H54 (cell line): ENCODE measurements at regions not wholly inside any gene's neighbourhood (a gene's known extent, or its start where the extent isn't known, plus 50 kb on each side); places are given as distances from the start of the nearest gene placed in this dataset.
"Not testable (repeated sequence)": the region's sequence is repeated elsewhere in the genome, so short reads cannot be mapped to it uniquely, and the experiment has no call there.

ENCODE experiments used
- DNase-seq: peaks from one replicate; pipeline ENCODE4 v3.0.0; 2011; ENCODE audit warnings: low spot score, mixed read lengths; ENCODE audit not compliant: insufficient read length
- FAIRE-seq: peaks from 3 replicates; lab custom pipeline; 2011; peaks lifted over from hg19 to GRCh38; lab: Jason Lieb, UNC
- POLR2A ChIP-seq: IDR thresholded peaks from 2 replicates; pipeline ENCODE4 v1.6.1; 2011; ENCODE audit warnings: low read depth, mild to moderate bottlenecking, low read length

DNA sequence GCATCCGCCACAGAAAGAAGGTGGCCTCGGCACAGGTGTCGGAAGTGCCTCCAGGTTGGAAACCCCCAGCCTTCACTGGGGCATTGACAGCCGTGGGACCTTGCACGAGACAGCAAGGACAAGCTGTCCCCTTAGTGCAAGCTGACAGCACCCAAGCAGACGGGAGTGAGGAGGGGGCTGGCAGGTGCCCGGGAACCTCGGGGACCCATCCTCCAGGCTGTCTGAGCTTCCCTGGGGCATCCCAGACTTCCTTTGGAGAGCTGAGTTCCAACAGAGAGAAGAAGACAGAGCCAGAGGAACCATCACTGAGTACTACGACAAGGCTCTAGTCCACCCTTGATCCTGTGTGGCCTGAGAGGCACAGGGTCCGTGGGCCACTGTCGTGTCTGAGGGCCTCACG lies 100.6 kb upstream of the RAB4A start:
- DNase-seq (no peak), FAIRE-seq (no peak)
- no peak for TF ChIP-seq POLR2A

- TF ChIP-seq POLR2A: no peak
- DNase-seq (no peak), FAIRE-seq (no peak)
Measured at GRCh38 chr1:229170778-229171505, 100.0 kb upstream of the RAB4A start.

DNA sequence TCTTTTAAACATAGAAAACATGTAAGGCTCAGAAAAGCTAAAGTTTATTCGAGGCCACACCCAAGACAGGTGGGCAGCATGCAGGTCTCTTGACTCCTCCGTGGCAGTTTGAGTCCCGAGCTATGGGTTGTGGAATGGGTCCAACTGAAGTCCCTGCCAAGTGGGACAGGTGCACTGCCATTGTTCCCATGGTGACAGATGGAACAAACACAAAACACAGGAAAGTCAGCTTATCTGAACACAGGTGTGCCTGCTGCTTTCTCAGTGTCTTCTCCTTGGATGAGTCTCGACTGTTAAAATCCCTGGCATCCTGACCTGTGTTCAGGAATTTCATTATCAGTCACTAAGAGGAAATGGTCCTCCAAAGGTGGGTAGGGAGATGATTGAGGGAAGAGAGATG lies 99.0 kb upstream of the RAB4A start:
- TF ChIP-seq POLR2A: no peak
- FAIRE-seq (no peak), DNase-seq (no peak)

DNA sequence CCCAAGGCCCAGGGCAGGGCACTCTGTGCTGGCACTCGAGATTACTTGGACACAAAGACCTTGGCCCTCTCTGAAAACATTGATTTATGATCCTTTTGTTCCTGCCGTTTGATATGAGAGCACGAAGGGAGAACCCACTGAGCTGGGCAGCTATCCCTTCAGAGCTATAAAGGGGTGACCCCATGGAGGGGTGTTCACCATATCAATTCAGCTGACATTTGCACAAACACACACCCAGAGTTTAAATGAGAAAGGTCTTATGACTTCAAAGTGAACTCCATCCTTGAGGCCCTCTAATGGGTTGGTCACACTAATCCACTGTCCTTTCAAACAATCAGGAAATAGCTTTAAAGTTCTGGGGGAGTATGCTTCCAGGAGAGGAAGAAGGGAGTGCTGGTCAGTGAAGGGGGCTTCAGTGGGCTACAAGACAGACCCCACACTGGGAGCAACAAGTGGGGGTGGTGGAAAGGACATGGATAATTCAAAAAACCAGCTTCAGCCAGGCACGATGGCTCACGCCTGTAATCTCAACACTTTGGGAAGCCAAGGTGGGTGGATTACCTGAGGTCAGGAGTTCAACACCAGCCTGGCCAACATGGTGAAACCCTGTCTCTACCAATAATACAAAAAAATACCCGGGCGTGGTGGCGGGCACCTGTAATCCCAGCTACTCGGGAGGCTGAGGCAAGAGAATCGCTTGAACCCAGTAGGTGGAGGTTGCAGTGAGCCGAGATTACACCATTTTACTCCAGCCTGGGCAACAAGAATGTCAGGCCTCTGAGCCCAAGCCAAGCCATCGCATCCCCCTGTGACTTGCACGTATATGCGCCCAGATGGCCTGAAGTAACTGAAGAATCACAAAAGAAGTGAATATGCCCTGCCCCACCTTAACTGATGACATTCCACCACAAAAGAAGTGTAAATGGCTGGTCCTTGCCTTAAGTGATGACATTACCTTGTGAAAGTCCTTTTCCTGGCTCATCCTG lies 97.1 kb upstream of the RAB4A start:
- not testable (repeated sequence) for FAIRE-seq

DNA sequence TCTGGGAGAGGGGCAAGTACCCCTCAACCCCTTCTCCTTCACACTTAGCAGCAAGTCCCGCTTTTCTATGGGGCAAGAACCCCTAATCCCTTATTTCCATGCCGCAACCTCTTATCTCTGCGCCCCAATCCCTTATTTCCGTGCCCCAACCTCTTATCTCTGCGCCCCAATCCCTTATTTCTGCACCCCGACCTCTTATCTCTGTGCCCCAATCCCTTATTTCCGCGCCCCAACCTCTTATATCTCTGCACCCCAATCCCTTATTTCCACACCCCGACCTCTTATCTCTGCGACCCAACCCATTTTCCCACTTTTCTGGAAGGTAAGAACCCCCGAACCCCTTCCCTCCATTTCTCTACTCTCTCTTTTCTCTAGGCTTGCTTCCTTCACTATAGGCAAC lies 95.6 kb upstream of the RAB4A start:
- not testable (repeated sequence) for DNase-seq, FAIRE-seq

More for the DNA sequence above, 97.1 kb upstream of the RAB4A start:
- not testable (repeated sequence) for DNase-seq

DNA sequence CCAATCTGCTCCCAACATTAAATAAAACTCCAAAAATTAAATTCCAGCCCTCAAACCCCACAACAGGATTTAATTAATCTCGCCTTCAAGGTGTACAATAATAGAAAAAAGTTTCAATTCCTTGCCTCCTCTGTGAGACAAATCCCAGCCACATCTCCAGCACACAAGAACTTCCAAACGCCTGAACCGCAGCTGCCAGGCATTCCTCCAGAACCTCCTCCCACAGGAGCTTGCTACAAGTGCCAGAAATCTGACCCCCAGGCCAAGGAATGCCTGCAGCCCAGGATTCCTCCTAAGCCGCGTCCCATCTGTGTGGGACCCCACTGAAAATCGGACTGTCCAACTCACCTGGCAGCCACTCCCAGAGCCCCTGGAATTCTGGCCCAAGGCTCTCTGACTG lies 94.5 kb upstream of the RAB4A start:
- not testable (repeated sequence) for FAIRE-seq, DNase-seq

DNA sequence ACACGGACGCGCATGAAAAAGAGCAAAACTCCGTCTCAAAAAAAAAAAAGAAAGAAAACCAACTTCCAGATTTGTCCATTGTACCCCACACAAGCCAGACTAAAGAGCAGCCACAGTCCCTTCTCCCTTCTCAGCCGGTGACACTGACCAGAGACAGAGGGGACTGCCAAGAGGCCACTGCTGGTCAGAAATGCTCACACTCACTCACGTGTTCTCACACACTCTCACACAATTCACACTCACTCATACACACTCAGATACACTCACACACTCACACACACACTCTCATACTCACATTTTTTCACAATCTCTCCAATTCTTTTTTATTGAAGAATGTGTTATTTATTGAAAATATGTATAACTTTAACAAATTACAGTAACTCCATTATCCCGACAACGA lies 90.8 kb upstream of the RAB4A start:
- no peak for TF ChIP-seq POLR2A
- DNase-seq (no peak), FAIRE-seq (no peak)

GRCh38 chr1:229181419-229181818 lies 89.5 kb upstream of the RAB4A start:
- DNase-seq (no peak), FAIRE-seq (no peak)
- TF ChIP-seq POLR2A: no peak

DNA sequence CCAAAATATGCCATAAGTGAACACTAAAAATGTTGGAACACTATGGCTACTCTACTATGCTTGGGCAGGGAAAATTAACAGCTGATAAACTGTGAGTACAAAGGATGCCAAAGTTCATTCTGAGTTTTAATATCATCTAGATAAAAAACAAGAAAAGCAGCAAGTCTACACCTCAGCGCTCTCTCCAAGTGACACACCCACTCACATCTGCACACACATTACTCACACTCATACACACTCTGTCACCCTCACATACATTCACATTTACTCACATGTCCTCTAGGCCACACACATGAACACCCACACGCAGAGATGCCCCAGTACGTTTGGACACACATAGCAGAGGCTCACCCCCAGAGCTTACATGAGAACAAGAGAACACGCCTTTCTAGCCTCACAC lies 87.3 kb upstream of the RAB4A start:
- no peak for TF ChIP-seq POLR2A
- no peak for FAIRE-seq
- DNase-seq: no peak

- FAIRE-seq (no peak), DNase-seq (no peak)
- no peak for TF ChIP-seq POLR2A
Measured at GRCh38 chr1:229184066-229184465, 86.8 kb upstream of the RAB4A start.

GRCh38 chr1:229185963-229186362 lies 84.9 kb upstream of the RAB4A start:
- no peak for FAIRE-seq
- TF ChIP-seq POLR2A: no peak
- no peak for DNase-seq

DNA sequence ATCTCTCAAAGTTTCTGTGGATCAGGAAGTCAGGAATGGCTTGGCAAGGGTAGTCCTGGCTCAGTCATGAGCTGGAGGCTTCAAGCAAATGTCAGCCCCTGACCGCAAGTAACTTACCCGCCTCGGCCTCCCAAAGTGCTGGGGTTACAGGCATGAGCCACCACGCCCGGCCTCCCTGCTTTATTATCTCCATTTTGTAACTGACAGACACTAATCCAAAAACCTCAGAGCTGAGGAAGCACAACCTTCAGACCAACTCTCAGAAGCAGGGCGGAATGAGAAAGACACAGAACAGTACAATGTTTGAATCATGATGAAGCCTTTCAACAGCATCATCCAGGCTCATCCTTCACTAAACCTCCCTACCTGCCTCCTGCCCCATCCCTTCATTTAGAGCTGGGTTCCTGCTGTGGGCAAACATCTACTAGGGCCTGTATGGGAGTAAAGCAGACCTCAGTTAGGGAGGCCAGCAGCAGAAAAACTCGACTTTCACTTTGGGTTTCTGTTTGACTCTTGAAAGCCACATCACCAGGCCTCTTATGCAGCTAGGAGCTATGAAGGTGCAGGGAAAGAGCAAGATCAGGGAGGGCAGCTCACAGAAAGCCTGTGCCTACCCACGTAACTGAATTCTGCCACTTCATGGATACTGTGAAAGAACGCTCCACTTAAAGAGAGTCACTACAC lies 84.4 kb upstream of the RAB4A start:
- DNase-seq (no peak), FAIRE-seq (no peak)
- no peak for TF ChIP-seq POLR2A

DNA sequence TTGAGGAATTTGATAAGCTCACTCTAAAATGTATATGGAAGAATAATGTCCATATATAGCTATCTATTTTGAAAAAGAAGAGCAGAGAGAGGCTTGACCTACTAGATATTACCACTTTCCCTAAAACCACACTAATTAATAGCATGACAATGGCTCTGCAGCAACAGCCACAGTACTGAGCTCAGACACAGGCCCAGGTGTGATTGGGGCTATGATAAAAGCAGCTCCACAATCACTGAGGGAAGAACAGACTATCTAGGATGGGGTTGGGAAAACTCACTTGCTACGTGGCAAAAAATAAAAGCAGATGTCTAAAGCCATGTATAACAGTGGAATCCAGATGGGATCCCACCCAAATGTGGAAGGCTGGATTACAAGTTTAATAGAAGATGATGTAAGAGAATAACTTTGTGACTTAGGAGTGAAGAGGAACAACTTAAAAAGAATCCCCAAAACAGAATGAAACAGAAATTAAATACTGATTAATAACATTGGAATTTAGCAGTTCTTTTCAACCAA lies 80.8 kb upstream of the RAB4A start:
- FAIRE-seq (no peak), DNase-seq (no peak)
- no peak for TF ChIP-seq POLR2A

- FAIRE-seq (no peak), DNase-seq (no peak)
- TF ChIP-seq POLR2A: no peak
Measured at GRCh38 chr1:229191066-229191674, 79.7 kb upstream of the RAB4A start.
